SK-N-SH treated with all-trans-retinoic acid at 6 μM for 48 hours (cell line): ENCODE measurements at regions not wholly inside any gene's neighbourhood (a gene's known extent, or its start where the extent isn't known, plus 50 kb on each side); places are given as distances from the start of the nearest gene placed in this dataset.

Experiments used
- ATAC-seq: fragments of 200-7000 bp; cut with Tn5 transposase; 3 replicates; pipeline ENCODE4 v1.9.1; 2020; ENCODE audit warnings: mild to moderate bottlenecking, moderate library complexity
- BACH2 ChIP-seq: fragments of 250-450 bp; sonication (Bioruptor Pico); IDR thresholded peaks from 2 replicates; pipeline ENCODE4 v1.9.0; 2021; ENCODE audit warnings: mild to moderate bottlenecking, borderline replicate concordance
- CSDC2 ChIP-seq: fragments of 250-450 bp; sonication (Bioruptor Pico); IDR thresholded peaks from 2 replicates; pipeline ENCODE4 v1.5.0; 2020; ENCODE audit warnings: mild to moderate bottlenecking, moderate library complexity
- CSRNP3 ChIP-seq: fragments of 250-450 bp; sonication (Bioruptor Pico); IDR thresholded peaks from 2 replicates; pipeline ENCODE4 v1.5.1; 2021; ENCODE audit warnings: mild to moderate bottlenecking, moderate library complexity
- ESRRG ChIP-seq: fragments of 250-450 bp; sonication (Bioruptor Pico); IDR thresholded peaks from 2 replicates; pipeline ENCODE4 v1.6.1; 2021; ENCODE audit warnings: mild to moderate bottlenecking
- GLIS3 ChIP-seq: fragments of 250-450 bp; sonication (Bioruptor Pico); IDR thresholded peaks from 2 replicates; pipeline ENCODE4 v1.5.0; 2020; ENCODE audit warnings: mild to moderate bottlenecking, moderate library complexity
- ISL1 ChIP-seq: fragments of 250-450 bp; sonication (Bioruptor Pico); IDR thresholded peaks from 2 replicates; pipeline ENCODE4 v2.1.2; 2022; ENCODE audit warnings: mild to moderate bottlenecking, moderate library complexity
- OSR1 ChIP-seq: fragments of 250-450 bp; sonication (Bioruptor Pico); IDR thresholded peaks from 2 replicates; pipeline ENCODE4 v1.8.0; 2022; ENCODE audit warnings: moderate library complexity, mild to moderate bottlenecking, inconsistent platforms
- PATZ1 ChIP-seq: fragments of 250-450 bp; sonication (Bioruptor Pico); IDR thresholded peaks from 2 replicates; pipeline ENCODE4 v1.8.0; 2020; ENCODE audit warnings: mild to moderate bottlenecking, moderate library complexity, borderline replicate concordance
- POU6F1 ChIP-seq: fragments of 250-450 bp; sonication (Bioruptor Pico); IDR thresholded peaks from 2 replicates; pipeline ENCODE4 v1.8.0; 2021; ENCODE audit warnings: low read depth, mild to moderate bottlenecking, moderate library complexity, borderline replicate concordance
- PPARA ChIP-seq: fragments of 250-450 bp; sonication (Bioruptor Pico); IDR thresholded peaks from 2 replicates; pipeline ENCODE4 v1.5.0; 2020; ENCODE audit warnings: mild to moderate bottlenecking, borderline replicate concordance
- RARB ChIP-seq: fragments of 250-450 bp; sonication (Bioruptor Pico); IDR thresholded peaks from 2 replicates; pipeline ENCODE4 v1.8.0; 2021; ENCODE audit warnings: mild to moderate bottlenecking, moderate library complexity
- TCF4 ChIP-seq: fragments of 250-450 bp; sonication (Bioruptor Pico); IDR thresholded peaks from 2 replicates; pipeline ENCODE4 v1.8.0; 2021; ENCODE audit warnings: mild to moderate bottlenecking, moderate library complexity, borderline replicate concordance
- TOX ChIP-seq: fragments of 250-450 bp; sonication (Bioruptor Pico); IDR thresholded peaks from 2 replicates; pipeline ENCODE4 v1.8.0; 2021; ENCODE audit warnings: mild to moderate bottlenecking, moderate library complexity, borderline replicate concordance
- TSHZ2 ChIP-seq: fragments of 250-450 bp; sonication (Bioruptor Pico); IDR thresholded peaks from 2 replicates; pipeline ENCODE4 v1.5.0; 2020; ENCODE audit warnings: mild to moderate bottlenecking, moderate library complexity
- ZC3H10 ChIP-seq: fragments of 250-450 bp; sonication (Bioruptor Pico); IDR thresholded peaks from 2 replicates; pipeline ENCODE4 v1.5.1; 2021; ENCODE audit warnings: mild to moderate bottlenecking, moderate library complexity
- ZFP3 ChIP-seq: fragments of 250-450 bp; sonication (Bioruptor Pico); IDR thresholded peaks from 2 replicates; pipeline ENCODE4 v1.5.0; 2020; ENCODE audit warnings: mild to moderate bottlenecking, moderate library complexity
- ZFP30 ChIP-seq: fragments of 450-650 bp; formaldehyde crosslinking; IDR thresholded peaks from 2 replicates; pipeline ENCODE4 v1.5.0; 2022; ENCODE audit warnings: mild to moderate bottlenecking, moderate library complexity
- ZNF565 ChIP-seq: fragments of 450-650 bp; formaldehyde crosslinking; conservative IDR thresholded peaks from 2 replicates; pipeline ENCODE4 v1.5.0; 2020; ENCODE audit warnings: low read depth, mild to moderate bottlenecking, moderate library complexity
- ZNF70 ChIP-seq: fragments of 450-650 bp; formaldehyde crosslinking; IDR thresholded peaks from 2 replicates; pipeline ENCODE4 v1.5.0; 2020; ENCODE audit warnings: mild to moderate bottlenecking, moderate library complexity
- ZNF8 ChIP-seq: fragments of 450-650 bp; formaldehyde crosslinking; IDR thresholded peaks from 2 replicates; pipeline ENCODE4 v1.5.0; 2020; ENCODE audit warnings: mild to moderate bottlenecking, moderate library complexity
- TF ChIP-seq, protein P1 (sequence below): fragments of 250-450 bp; sonication (Bioruptor Pico); IDR thresholded peaks from 2 replicates; pipeline ENCODE4 v1.5.1; 2020; ENCODE audit warnings: low read depth, mild to moderate bottlenecking, moderate library complexity

GRCh38 chr3:25056036-25056755, 371.9 kb upstream of the RARB start:
- TF ChIP-seq CSRNP3 (CRISPR knock-in tag) (no peak), ZNF8 (CRISPR knock-in tag) (no peak), POU6F1 (CRISPR knock-in tag) (no peak), ISL1 (no peak), PPARA (CRISPR knock-in tag) (no peak), ZNF565 (no peak), TOX (CRISPR knock-in tag) (no peak), TCF4 (no peak), ZFP3 (CRISPR knock-in tag) (no peak)
- TF ChIP-seq, protein P1, sequence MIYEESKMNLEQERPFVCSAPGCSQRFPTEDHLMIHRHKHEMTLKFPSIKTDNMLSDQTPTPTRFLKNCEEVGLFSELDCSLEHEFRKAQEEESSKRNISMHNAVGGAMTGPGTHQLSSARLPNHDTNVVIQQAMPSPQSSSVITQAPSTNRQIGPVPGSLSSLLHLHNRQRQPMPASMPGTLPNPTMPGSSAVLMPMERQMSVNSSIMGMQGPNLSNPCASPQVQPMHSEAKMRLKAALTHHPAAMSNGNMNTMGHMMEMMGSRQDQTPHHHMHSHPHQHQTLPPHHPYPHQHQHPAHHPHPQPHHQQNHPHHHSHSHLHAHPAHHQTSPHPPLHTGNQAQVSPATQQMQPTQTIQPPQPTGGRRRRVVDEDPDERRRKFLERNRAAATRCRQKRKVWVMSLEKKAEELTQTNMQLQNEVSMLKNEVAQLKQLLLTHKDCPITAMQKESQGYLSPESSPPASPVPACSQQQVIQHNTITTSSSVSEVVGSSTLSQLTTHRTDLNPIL (CRISPR knock-in tag) = no peak
- TF ChIP-seq, all 23 proteins: peak for 0
- ATAC-seq = no peak

DNA sequence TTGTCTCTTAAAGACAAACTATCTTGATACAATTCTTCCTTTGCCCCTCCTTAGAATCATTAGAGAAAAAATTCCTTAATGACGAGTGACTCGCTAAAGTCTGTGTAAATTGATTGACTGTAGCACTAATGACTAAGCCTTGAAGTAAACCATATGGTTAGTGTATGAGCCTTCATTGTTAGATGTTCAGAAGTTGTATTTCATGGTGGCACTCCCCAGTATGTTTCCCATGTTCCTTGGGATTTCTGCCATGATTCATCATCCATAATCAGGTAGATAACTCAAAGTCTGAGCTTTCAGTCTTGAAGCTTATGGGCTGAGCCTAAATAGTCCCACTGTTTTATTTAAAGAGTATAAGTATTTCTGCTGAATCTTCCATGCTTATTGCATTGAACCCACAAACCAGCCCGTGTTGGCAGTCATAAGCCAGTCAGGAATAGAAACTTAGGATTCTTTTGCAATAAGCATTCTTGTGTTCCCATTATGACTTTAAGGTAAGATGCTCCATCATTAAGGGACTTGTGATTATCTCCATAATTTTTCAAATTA, 371.2 kb upstream of the RARB start:
- ATAC-seq = no peak

GRCh38 chr3:25057379-25057778, 370.7 kb upstream of the RARB start:
- TF ChIP-seq TOX (CRISPR knock-in tag) (no peak), CSDC2 (CRISPR knock-in tag) (no peak), ESRRG (CRISPR knock-in tag) (no peak), GLIS3 (CRISPR knock-in tag) (no peak), PPARA (CRISPR knock-in tag) (no peak), ZC3H10 (CRISPR knock-in tag) (no peak), TCF4 (no peak), RARB (CRISPR knock-in tag) (no peak), PATZ1 (CRISPR knock-in tag) (no peak), ZNF70 (CRISPR knock-in tag) (no peak), TSHZ2 (CRISPR knock-in tag) (no peak), ZFP3 (CRISPR knock-in tag) (no peak), OSR1 (no peak), CSRNP3 (CRISPR knock-in tag) (no peak), BACH2 (no peak)
- TF ChIP-seq, protein P1 (CRISPR knock-in tag) = no peak
- no peak for ATAC-seq

More for the DNA sequence above, 371.2 kb upstream of the RARB start:
- TF ChIP-seq, protein P1 (CRISPR knock-in tag) = no peak
- TF ChIP-seq ZFP30 (CRISPR knock-in tag) (no peak), OSR1 (no peak), ZNF565 (no peak), TCF4 (no peak), ZNF70 (CRISPR knock-in tag) (no peak)
